ENCODE measurements at regions not wholly inside any gene's neighbourhood (a gene's known extent, or its start where the extent isn't known, plus 50 kb on each side); places are given as distances from the start of the nearest gene placed in this dataset.

DNA sequence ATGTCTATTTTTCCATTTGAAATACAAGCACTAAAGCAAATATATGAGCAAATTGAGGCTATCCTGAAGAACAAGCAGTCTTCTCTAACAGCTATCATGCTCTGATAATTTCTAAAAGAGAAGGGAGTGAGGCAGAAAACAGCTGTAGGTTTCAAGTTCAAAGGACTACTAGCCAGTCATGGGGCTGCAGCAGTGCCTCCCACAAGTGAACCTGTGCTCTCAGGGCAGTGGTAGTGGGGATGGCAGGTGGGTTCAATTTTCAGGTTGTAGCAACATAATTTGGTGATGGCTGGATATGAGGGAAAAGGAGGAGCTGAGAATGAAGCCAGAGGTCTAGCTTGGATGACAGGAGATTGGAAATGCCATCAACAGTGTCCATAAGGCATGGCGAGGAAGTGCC is 93.5 kb upstream of the ARHGAP20 start:
- DNase-seq (no peak), ATAC-seq (no peak)
- Mint-ChIP-seq H3K27ac (no peak overlapping the region), H3K27me3 (no peaks in the 10 kb centered on the region), H3K9me3 (ENCODE audit: low read depth) (no peaks in the 10 kb centered on the region), H3K4me3 (no peak overlapping the region), H3K4me1 (no peaks in the 10 kb centered on the region), H3K36me3 (ENCODE audit: low read depth) (no peaks in the 10 kb centered on the region)
- intact Hi-C loops (cut with DNase I, micrococcal nuclease), result no loop called here
- ChIA-PET POLR2A (no interaction called here), CTCF (no interaction called here)

DNA sequence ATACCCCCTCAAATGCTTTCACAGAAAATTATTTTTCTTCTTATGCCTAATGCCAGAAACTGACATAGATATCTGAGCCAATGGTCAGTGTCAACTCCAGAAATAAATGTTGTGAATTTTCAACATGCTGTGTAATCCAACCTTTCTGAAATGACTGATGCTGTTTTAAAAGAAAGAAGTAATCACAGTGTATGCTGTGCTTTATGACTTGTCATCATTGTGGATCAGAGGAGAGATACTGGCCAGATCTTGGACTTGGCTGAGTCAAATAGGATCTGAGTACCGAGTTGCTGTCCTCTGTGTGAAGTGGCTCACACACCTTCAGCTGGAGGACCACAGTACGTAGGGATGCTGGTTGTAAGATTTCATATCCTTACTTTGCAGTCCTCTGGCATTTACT is 89.9 kb upstream of the ARHGAP20 start:
- intact Hi-C loops (cut with DNase I, micrococcal nuclease), result no loop called here
- ATAC-seq, result no peak
- Mint-ChIP-seq H3K36me3 (ENCODE audit: low read depth) (no peaks in the 10 kb centered on the region), H3K27ac (no peak overlapping the region), H3K27me3 (no peaks in the 10 kb centered on the region), H3K4me1 (no peaks in the 10 kb centered on the region), H3K9me3 (ENCODE audit: low read depth) (no peaks in the 10 kb centered on the region), H3K4me3 (no peak overlapping the region)
- POLR2A ChIA-PET, result no interaction called here
- CTCF ChIA-PET, result no interaction called here
- no peak for DNase-seq

DNA sequence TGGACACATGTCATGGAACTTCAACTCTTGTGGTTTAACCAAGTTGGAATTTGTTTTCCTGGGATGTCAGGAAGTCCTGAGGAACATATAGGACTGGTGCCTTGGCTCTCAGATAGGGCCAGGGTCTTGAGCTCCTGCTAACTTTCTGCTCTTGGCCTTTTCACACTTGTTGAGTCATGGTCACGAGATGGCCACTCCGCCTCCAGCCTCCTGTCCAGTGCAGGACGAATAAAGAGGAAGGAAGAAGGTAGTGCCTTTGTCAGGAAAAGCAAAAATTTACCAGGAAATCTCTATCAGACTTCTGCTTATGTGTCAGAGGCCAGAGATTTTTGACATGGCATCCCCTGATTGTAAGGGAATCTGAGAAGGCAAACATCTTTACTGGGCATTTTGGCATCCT is 89.1 kb upstream of the ARHGAP20 start:
- no peaks in the 10 kb centered on the region for H3K4me1 Mint-ChIP-seq
- CTCF ChIA-PET, result no interaction called here

DNA sequence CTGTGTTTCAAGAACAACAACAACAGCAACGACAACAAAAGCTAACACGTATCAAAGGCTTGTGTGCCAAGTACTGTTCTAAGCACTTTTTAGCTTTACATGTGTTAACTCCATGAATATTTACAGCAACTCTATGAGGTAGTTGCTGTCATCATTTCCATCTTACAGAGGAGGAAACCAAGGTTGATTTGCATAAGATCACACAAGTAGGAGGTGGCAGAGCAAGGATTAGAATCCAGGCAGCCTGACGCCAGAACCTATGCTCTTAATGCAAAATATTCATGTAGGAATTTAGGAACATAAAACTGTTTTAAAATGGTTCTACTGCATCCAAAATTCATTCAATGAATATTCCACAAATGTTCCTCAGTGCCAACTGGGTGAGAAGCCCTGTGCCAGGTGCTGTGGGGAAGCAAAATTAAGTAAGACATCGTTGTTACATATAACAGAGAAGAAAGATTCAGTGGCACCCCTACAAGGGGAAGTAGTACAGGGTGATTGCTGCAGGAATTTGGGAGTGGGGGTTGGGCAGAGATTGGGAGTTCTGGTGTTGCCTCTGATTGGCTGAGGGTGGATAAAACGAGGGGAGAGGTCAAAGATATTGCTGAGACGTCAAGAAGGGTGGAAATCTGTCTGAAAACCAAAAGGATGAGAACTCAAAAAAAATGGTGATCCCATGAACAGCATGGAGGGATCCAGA is 86.1 kb upstream of the ARHGAP20 start:
- Mint-ChIP-seq H3K27ac (no peak overlapping the region), H3K4me1 (peaks cover 5% of the 10 kb centered on the region)
- ATAC-seq, result peak; percentile 36

More for the DNA sequence above, 89.1 kb upstream of the ARHGAP20 start:
- POLR2A ChIA-PET, result no interaction called here
- H3K4me3 Mint-ChIP-seq, result no peak overlapping the region
- no peak overlapping the region for H3K27ac Mint-ChIP-seq
- no peaks in the 10 kb centered on the region for H3K9me3 Mint-ChIP-seq (ENCODE audit: low read depth)
- ATAC-seq (no peak), DNase-seq (no peak)
- intact Hi-C loops (cut with DNase I, micrococcal nuclease), result no loop called here
- H3K36me3 Mint-ChIP-seq (ENCODE audit: low read depth), result no peaks in the 10 kb centered on the region
- H3K27me3 Mint-ChIP-seq, result no peaks in the 10 kb centered on the region

DNA sequence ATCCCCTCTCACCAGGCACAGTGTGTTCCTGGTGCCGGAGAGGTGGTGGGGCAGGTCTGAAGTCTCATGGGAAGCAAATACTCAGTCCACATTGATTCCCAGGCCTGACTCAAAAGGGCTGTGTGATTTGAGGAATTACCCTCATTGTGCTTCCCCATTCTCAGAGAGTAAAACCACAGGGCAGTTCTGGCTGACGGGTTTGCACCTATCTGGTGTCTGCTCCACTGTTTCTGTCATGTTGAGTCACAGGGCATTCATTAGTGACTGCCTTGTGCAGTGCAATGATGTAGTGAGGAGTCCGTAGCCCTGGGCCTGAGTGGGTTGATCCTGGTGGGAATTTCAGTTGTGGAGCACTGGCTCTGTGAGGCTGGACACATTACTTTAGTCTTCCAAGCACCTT is 85.2 kb upstream of the ARHGAP20 start:
- no peak overlapping the region for H3K4me3 Mint-ChIP-seq
- intact Hi-C loops (cut with DNase I, micrococcal nuclease), result no loop called here
- no peaks in the 10 kb centered on the region for H3K9me3 Mint-ChIP-seq (ENCODE audit: low read depth)
- no peak for DNase-seq
- H3K27ac Mint-ChIP-seq, result no peak overlapping the region
- CTCF ChIA-PET, result interaction anchor here (1.0 to 1.4 kb wide), 2 partner anchors 22 to 32 kb away, joined by 3 to 6 read pairs; no protein-coding TSS in a partner anchor
- peaks cover 5% of the 10 kb centered on the region for H3K4me1 Mint-ChIP-seq
- POLR2A ChIA-PET, result no interaction called here
- H3K36me3 Mint-ChIP-seq (ENCODE audit: low read depth), result no peaks in the 10 kb centered on the region
- H3K27me3 Mint-ChIP-seq, result peaks cover 2% of the 10 kb centered on the region
- ATAC-seq, result peak; percentile 69

More for the DNA sequence above, 86.1 kb upstream of the ARHGAP20 start:
- POLR2A ChIA-PET, result no interaction called here
- H3K27me3 Mint-ChIP-seq, result no peaks in the 10 kb centered on the region
- no peak overlapping the region for H3K4me3 Mint-ChIP-seq
- DNase-seq, result no peak
- H3K9me3 Mint-ChIP-seq (ENCODE audit: low read depth), result no peaks in the 10 kb centered on the region
- no peaks in the 10 kb centered on the region for H3K36me3 Mint-ChIP-seq (ENCODE audit: low read depth)
- CTCF ChIA-PET, result no interaction called here
- intact Hi-C loops (cut with DNase I, micrococcal nuclease), result no loop called here

DNA sequence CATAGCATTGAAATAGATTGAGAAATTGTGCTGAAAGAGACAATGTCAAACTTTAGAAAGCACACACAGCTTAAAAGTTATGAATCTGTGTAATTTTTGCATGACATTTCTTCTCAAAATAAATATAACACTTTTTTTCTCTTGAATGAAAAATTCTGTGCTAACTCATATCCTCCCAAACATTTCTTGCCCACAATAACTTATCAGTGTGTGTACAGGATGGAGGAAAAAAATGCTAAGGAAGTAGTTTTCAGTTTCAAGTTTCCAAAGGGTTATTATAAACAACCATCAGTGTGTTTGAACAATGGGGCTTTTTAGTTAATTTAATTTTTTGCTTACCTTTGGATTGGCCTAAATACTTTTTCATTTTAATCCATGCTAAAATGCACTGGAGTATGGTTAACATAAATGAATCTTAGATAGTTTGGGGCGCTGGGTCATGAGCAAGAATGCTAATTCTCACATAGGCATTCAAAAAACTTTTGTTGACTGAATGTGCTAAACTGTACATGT is 82.9 kb upstream of the ARHGAP20 start:
- POLR2A ChIA-PET, result no interaction called here

DNA sequence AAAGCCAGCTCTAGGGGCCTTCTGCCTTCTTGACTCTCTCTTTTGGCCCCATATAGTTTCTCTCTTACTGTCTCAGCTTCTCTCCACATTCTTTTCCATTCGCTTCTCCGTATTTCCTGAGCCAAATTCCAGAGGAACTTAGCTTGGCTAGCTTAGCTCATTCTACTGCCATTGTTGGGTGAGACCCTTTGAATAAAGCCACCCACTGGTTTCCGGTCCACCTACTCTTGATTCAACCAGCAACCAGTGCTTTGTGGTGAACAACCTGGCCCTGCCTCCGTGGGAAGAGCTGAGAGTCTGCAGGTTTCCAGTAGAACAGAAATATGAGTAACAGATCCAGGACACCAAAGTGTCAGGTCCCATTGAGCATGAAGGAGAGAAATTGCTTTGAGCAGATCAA is 81.3 kb upstream of the ARHGAP20 start:
- ChIA-PET POLR2A (no interaction called here), CTCF (interaction anchor here (0.5 kb wide), 1 partner anchor 269 kb away, joined by 3 read pairs; no protein-coding TSS in a partner anchor)
- no peak overlapping the region for H3K27ac Mint-ChIP-seq
- peaks cover 5% of the 10 kb centered on the region for H3K4me1 Mint-ChIP-seq
- DNase-seq (peak; percentile 13), ATAC-seq (peak; percentile 33)
- intact Hi-C loops (cut with DNase I, micrococcal nuclease), result no loop called here
- H3K27me3 Mint-ChIP-seq, result peaks cover 2% of the 10 kb centered on the region
- no peaks in the 10 kb centered on the region for H3K9me3 Mint-ChIP-seq (ENCODE audit: low read depth)
- no peaks in the 10 kb centered on the region for H3K36me3 Mint-ChIP-seq (ENCODE audit: low read depth)
- no peak overlapping the region for H3K4me3 Mint-ChIP-seq

More for the DNA sequence above, 82.9 kb upstream of the ARHGAP20 start:
- ATAC-seq (no peak), DNase-seq (no peak)
- peaks cover 5% of the 10 kb centered on the region for H3K4me1 Mint-ChIP-seq
- H3K27me3 Mint-ChIP-seq, result peaks cover 2% of the 10 kb centered on the region
- no peaks in the 10 kb centered on the region for H3K9me3 Mint-ChIP-seq (ENCODE audit: low read depth)
- CTCF ChIA-PET, result no interaction called here
- H3K36me3 Mint-ChIP-seq (ENCODE audit: low read depth), result no peaks in the 10 kb centered on the region
- H3K27ac Mint-ChIP-seq, result no peak overlapping the region
- intact Hi-C loops (cut with DNase I, micrococcal nuclease), result no loop called here
- no peak overlapping the region for H3K4me3 Mint-ChIP-seq

DNA sequence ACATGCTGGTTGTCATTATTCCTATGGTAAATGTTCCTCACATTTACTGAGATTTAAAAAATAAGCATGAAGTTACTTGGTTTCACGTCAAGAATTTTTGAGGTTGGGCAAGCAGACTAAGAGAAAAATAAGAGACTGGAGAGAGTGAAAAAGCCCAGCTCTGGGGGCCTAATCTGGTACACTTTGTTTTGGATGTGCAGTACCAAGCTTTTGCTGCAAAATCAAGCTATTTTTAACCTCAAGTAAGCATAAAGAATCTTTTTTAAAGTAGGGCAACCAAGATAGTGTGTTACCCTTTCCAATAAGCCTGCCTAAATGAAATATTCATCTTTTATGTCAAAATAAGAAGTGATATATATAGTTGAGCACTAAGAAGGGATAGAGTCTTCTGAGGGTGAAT is 79.4 kb upstream of the ARHGAP20 start:
- CTCF ChIA-PET, result no interaction called here
- ATAC-seq, result no peak
- Mint-ChIP-seq H3K4me1 (peaks cover 5% of the 10 kb centered on the region), H3K9me3 (ENCODE audit: low read depth) (no peaks in the 10 kb centered on the region), H3K27me3 (peaks cover 2% of the 10 kb centered on the region), H3K36me3 (ENCODE audit: low read depth) (no peaks in the 10 kb centered on the region), H3K27ac (no peak overlapping the region), H3K4me3 (no peak overlapping the region)
- POLR2A ChIA-PET, result no interaction called here
- intact Hi-C loops (cut with DNase I, micrococcal nuclease), result no loop called here
- DNase-seq, result no peak

DNA sequence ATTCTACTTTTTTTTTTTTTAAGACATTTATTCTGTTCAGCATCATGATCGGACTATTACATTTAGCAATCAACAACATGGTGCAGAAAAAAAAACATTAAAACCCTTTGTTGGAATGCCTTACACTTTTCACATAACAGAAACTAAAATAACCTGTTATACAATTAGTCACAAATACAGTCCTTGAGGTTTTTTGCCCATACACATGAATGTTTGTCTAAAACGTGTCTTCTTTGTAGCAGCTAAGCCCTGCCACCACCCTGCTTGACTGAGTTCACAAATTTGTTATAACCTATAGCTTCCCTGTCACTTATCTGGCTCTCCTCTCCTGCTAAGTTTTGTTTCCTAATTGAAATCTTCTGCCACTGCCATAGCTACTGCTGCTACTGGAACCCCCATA is 75.4 kb upstream of the ARHGAP20 start:
- Mint-ChIP-seq H3K4me1 (no peaks in the 10 kb centered on the region), H3K9me3 (ENCODE audit: low read depth) (peaks cover 7% of the 10 kb centered on the region), H3K4me3 (no peak overlapping the region), H3K36me3 (ENCODE audit: low read depth) (no peaks in the 10 kb centered on the region), H3K27ac (no peak overlapping the region), H3K27me3 (no peaks in the 10 kb centered on the region)
- DNase-seq (no peak), ATAC-seq (no peak)
- POLR2A ChIA-PET, result no interaction called here
- intact Hi-C loops (cut with DNase I, micrococcal nuclease), result no loop called here
- CTCF ChIA-PET, result no interaction called here

DNA sequence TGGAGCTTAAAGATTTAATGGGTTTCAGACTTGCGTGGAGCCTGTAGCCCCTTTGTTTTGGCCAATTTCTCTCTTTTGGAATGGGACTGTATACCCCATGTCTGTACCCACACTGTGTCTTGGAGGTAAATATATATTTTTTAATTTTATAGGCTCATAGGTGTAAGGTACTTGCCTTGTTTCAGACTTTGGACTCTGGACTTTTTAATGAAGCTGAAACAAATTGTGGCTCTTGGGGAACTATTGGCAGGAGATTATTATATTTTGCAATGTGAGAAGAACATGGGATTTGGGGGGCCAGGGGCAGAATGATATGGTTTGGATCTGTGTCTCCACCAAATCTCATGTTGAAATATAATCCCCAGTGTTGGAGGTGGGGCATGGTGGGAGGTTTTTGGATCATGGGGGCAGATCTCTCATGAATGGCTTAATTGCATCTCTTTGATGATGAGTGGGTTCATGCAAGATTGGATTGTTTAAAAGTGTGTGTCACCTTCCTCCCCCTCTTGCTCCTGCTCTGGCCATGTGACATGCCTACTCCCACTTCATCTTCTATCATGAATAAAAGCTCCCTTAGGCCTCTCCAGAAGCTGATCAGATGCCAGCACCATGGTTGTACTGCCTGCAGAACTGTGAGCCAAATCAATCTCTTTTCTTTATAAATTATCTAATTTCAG is 74.1 kb upstream of the ARHGAP20 start:
- no peaks in the 10 kb centered on the region for H3K27me3 Mint-ChIP-seq
- POLR2A ChIA-PET, result no interaction called here
- peaks cover 7% of the 10 kb centered on the region for H3K9me3 Mint-ChIP-seq (ENCODE audit: low read depth)

DNA sequence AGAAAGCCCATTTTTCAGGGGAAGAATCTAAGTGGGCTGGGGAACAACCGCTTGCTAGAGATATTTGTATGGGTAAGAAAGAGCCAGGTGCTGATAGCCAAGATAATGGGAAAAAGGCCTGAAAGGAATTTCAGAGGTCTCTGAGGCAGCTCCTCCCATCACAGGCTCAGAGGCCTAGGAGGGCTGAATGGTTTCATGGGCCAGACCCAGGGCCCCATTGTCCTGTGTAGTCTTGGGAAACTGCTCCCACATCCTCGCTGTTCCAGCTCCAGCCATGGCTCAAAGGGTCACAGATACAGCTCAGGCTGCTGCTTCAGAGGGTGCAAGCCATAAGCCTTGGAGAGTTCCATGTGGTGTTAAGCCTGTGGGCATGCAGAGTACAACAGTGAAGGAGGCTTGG is 73.2 kb upstream of the ARHGAP20 start:
- no peak for ATAC-seq
- Mint-ChIP-seq H3K27me3 (no peaks in the 10 kb centered on the region), H3K36me3 (ENCODE audit: low read depth) (no peaks in the 10 kb centered on the region), H3K9me3 (ENCODE audit: low read depth) (peaks cover 7% of the 10 kb centered on the region), H3K4me1 (no peaks in the 10 kb centered on the region), H3K4me3 (no peak overlapping the region), H3K27ac (no peak overlapping the region)
- intact Hi-C loops (cut with DNase I, micrococcal nuclease), result no loop called here
- DNase-seq, result no peak
- POLR2A ChIA-PET, result no interaction called here
- CTCF ChIA-PET, result no interaction called here

More for the DNA sequence above, 74.1 kb upstream of the ARHGAP20 start:
- Mint-ChIP-seq H3K4me3 (no peak overlapping the region), H3K4me1 (no peaks in the 10 kb centered on the region), H3K27ac (no peak overlapping the region), H3K36me3 (ENCODE audit: low read depth) (no peaks in the 10 kb centered on the region)
- intact Hi-C loops (cut with DNase I, micrococcal nuclease), result no loop called here
- no peak for DNase-seq
- CTCF ChIA-PET, result interaction anchor here (0.7 kb wide), 1 partner anchor 409 kb away, joined by 3 read pairs; no protein-coding TSS in a partner anchor
- no peak for ATAC-seq

DNA sequence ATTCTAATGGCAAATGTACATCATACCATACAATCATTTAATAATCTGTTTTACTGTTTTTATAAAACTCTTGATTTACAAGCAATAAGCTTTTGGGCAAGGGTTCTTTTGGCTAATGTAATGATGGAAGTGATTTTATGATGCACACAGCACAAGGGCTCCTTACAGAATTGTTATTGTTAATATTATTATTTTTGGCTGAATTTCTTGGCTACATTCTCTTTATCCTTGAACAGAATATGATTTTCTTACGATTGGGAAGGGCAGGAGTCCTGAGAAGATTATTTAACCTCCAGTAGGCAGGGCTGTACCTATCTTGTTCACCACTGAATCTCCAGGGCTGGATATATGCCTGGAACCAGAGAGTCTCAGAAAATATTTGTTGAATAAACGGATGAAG is 70.4 kb upstream of the ARHGAP20 start:
- Mint-ChIP-seq H3K4me1 (no peaks in the 10 kb centered on the region), H3K4me3 (no peak overlapping the region), H3K27ac (no peak overlapping the region), H3K9me3 (ENCODE audit: low read depth) (peaks cover 14% of the 10 kb centered on the region), H3K27me3 (no peaks in the 10 kb centered on the region), H3K36me3 (ENCODE audit: low read depth) (no peaks in the 10 kb centered on the region)
- DNase-seq (no peak), ATAC-seq (no peak)
- POLR2A ChIA-PET, result no interaction called here
- intact Hi-C loops (cut with DNase I, micrococcal nuclease), result no loop called here
- CTCF ChIA-PET, result interaction anchor here (0.6 kb wide), 1 partner anchor 848 kb away, joined by 3 read pairs; no protein-coding TSS in a partner anchor

All from activated CD4-positive, alpha-beta T cell treated with anti-CD3 and anti-CD28 coated beads for 36 hours (primary cell).